LNCAP (cell line): ENCODE measurements at regions not wholly inside any gene's neighbourhood (a gene's known extent, or its start where the extent isn't known, plus 50 kb on each side); places are given as distances from the start of the nearest gene placed in this dataset.

Source experiments
- CTCF ChIP-seq: fragments of 450-650 bp; IDR thresholded peaks from 2 replicates; pipeline ENCODE4 v1.5.1; 2017; ENCODE audit warnings: mild to moderate bottlenecking

GRCh38 chr10:8712656-8713055 lies 658.2 kb downstream of the GATA3 start:
- no peak for TF ChIP-seq CTCF

DNA sequence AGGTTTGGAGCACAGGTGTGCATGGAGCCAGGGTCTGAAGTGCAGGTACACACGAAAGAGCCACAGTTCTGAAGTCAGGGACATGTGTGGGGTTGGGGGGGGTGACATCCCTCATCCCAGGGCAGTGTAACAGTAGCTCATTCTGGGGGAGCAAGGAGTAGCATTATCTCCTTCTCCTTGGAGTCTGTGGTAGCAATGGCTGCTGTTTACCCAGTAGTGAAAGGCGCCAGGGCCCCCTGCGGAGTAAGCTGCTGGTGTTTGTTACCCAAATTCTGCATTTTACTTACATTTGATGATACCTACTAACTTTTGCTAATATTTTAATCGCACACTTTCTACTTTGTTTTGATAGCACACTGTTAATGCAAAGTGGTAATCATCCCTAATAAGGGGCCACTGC lies 665.5 kb downstream of the GATA3 start:
- no peak for TF ChIP-seq CTCF

DNA sequence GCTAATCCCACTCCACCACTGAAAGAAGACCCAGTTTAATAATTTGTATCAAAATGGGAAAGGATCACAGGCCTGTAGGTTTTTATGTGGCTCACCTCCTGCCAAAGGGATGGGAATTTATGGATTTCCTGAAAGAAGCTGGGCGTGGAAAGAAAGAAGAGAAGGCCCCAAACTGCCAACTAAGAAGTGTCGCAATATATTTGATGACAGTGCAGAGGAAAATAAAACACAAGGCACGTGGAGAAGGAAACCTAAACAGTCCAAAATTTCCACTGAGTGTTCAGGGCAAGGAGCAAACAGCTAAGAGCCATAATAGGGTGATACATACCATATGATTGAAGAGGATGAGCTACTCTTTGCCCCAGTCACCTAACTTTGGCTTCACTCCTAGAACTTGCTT lies 667.2 kb downstream of the GATA3 start:
- TF ChIP-seq CTCF = no peak

DNA sequence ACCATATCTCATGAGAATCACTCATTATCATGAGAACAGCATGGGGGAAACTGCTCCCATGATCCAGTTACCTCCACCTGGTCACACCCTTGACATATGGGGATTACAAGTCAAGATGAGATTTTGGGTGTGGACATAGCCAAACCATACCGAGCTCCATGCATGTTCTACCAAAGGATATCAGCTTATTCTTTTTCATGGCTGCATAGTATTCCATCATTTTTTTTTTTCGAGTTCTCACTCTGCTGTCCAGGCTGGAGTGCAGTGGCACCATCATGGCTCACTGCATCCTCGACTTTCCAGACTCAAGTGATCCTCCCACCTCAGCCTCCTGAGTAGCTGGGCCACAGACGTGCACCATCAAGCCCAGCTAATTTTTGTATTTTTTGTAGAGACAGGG lies 668.3 kb downstream of the GATA3 start:
- TF ChIP-seq CTCF = no peak

- TF ChIP-seq CTCF = no peak
Measured at GRCh38 chr10:8725343-8725742, 670.9 kb downstream of the GATA3 start.

GRCh38 chr10:8726084-8726778 lies 671.7 kb downstream of the GATA3 start:
- TF ChIP-seq CTCF = no peak

DNA sequence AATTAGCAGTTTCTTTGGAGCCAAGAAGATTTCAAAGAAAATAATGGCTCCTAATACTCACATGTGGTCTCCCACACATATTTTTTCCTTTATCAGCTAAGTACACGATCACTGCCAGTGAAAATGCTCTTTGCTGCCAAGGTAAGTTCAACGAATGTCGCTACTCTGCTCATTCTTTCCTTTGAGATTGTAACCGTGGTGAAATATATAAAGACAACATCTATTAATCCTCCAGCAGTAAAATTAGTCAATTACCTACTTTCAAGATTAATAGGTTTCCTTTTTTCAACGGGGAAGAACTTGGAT lies 672.2 kb downstream of the GATA3 start:
- no peak for TF ChIP-seq CTCF
